GM12892 (cell line): ENCODE measurements at regions not wholly inside any gene's neighbourhood (a gene's known extent, or its start where the extent isn't known, plus 50 kb on each side); places are given as distances from the start of the nearest gene placed in this dataset.
"Not testable (repeated sequence)": the region's sequence is repeated elsewhere in the genome, so short reads cannot be mapped to it uniquely, and the experiment has no call there.

ENCODE experiments used
- POLR2A ChIP-seq: IDR thresholded peaks from 2 replicates; pipeline ENCODE4 v1.6.1; 2011; ENCODE audit warnings: low read depth, low read length, control low read depth
- POLR2AphosphoS5 ChIP-seq: IDR thresholded peaks from 2 replicates; pipeline ENCODE4 v1.6.1; 2011; ENCODE audit warnings: low read depth, low read length, control low read depth
- TAF1 ChIP-seq: IDR thresholded peaks from 2 replicates; pipeline ENCODE4 v1.6.1; 2011; ENCODE audit warnings: low read depth, mild to moderate bottlenecking, control low read depth, low read length, borderline replicate concordance

DNA sequence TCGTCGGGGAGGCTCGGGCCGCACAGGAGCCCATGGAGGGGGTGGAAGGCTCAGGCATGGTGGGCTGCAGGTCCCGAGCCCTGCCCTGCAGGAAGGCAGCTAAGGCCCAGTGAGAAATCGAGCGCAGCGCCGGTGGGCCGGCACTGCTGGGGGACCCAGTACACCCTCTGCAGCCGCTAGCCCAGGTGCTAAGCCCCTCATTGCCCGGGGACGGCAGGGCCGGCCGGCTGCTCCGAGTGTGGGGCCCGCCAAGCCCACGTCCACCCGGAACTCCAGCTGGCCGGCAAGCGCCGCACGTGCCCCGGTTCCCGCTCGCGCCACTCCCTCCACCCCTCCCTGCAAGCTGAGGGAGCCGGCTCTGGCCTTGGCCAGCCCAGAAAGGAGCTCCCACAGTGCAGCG is 395.6 kb upstream of the MGMT start:
- not testable (repeated sequence) for TF ChIP-seq POLR2A, TAF1, POLR2AphosphoS5
